ENCODE measurements at regions not wholly inside any gene's neighbourhood (a gene's known extent, or its start where the extent isn't known, plus 50 kb on each side); places are given as distances from the start of the nearest gene placed in this dataset.

DNA sequence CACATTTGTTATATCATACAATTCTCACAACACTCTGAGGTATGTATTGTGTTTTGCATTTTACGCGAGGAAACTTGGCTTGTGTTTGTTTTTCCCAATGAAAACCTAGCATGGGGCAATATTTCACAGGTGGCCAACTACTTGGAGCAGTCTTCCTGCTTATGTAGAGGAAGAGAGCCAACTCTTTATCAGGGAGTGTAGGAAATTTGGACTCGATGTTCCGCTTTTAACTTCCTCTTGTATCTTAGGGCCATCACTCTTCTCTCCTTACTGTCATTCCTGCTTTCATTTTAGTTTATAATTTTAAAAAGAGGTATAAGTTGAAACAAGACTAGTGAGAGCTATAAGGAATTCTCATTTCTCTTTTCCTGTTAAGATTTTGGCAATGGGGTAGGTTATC, 107.7 kb upstream of the RPS6KA3 start:
- DNase-seq: no peak
- intact Hi-C loops (cut with DNase I): no loop called here

DNA sequence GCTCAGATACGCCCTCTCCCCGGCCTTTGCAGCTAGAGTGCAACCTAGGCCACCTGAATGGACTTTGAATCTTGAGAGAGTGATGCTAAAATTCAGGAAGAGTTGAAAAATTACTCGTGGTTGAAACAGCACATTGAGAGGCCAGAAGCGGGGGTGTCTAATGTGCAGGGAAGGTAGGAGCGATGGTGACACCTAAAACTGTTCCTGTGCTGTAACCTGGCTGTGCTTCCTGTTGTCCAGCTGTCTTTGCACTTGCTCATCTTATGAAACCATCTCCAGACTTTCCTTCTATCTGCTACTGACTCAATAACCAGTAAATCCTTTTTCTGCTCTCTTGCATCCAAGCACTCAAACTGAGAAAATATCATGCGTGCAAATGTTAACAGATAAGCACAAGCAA, 106.4 kb upstream of the RPS6KA3 start:
- no peak for DNase-seq
- intact Hi-C loops (cut with DNase I): no loop called here

DNA sequence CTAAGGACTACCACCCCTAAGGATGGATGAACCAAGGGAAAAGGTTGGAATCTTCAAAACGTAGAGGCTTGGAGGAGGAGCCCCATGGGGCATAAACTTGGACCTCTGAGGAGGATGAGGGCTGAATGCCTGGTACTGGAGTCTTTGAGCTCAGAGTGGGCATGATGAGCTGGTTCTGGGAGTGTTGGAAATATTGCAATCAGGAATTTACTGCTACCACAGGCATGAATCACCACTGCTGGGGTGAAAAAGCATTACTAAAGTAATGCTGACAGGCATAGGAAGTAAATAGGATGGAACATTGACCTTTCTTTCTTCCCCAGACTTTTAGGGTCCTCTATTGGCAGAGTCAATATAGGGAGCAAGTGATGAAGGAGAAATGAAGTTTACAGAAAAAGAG, 105.8 kb upstream of the RPS6KA3 start:
- intact Hi-C loops (cut with DNase I): no loop called here
- no peak for DNase-seq

DNA sequence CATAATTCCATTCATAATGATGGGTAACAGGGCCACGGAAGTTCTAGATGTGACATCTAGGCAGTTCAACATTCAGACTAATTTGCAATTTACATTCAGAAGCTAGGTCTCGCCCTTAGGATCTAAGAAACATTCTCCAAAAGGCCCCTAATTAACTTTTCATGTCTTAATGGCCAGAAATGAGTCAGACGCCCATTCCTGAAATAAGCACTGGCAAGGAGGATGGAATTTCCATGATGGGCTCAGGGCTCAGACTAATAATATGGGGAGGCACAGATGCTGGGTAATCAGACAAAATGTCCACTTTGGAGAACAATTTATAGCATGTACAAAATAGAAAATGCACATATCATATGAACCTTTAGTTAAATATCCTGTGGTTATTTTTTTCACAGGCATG, 102.8 kb upstream of the RPS6KA3 start:
- intact Hi-C loops (cut with DNase I): no loop called here
- DNase-seq: no peak

DNA sequence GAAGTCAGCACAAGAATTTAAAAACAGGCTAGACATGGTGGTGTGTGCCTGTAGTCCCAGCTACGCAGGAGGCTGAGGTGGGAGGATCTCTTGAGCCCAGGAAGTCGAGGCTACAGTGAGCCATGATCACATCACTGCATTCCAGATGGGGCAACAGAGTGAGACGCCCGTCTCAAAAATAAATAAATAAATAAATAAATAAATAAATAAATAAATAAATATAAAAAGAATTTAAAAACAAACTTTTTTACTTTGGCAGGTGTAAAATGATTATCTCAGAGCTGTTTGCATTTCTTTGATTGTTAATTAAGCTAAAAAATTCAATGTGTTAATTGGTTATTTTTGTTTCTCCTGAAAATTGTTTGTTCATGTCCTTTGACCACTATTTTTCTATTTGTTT, 97.5 kb upstream of the RPS6KA3 start:
- DNase-seq: no peak
- intact Hi-C loops (cut with DNase I): no loop called here

DNA sequence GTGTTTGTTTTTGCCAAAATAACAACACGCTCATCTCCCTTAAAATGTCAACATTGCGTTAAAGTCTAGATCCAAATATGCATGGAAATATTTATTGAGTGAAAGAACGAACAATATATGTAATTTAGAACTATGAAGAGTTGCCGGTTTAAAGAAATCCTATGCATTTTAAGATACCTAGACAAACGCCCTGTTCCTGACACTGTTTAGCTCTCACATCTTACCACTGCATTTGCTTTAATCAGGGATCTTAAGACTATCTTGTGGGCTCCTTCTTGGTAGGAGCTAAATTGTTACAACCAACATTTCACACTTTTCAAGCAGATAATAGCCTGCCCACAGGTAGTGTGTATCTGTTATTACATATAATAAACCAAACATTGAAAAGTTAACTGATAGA, 96.6 kb upstream of the RPS6KA3 start:
- intact Hi-C loops (cut with DNase I): no loop called here
- DNase-seq: no peak

DNA sequence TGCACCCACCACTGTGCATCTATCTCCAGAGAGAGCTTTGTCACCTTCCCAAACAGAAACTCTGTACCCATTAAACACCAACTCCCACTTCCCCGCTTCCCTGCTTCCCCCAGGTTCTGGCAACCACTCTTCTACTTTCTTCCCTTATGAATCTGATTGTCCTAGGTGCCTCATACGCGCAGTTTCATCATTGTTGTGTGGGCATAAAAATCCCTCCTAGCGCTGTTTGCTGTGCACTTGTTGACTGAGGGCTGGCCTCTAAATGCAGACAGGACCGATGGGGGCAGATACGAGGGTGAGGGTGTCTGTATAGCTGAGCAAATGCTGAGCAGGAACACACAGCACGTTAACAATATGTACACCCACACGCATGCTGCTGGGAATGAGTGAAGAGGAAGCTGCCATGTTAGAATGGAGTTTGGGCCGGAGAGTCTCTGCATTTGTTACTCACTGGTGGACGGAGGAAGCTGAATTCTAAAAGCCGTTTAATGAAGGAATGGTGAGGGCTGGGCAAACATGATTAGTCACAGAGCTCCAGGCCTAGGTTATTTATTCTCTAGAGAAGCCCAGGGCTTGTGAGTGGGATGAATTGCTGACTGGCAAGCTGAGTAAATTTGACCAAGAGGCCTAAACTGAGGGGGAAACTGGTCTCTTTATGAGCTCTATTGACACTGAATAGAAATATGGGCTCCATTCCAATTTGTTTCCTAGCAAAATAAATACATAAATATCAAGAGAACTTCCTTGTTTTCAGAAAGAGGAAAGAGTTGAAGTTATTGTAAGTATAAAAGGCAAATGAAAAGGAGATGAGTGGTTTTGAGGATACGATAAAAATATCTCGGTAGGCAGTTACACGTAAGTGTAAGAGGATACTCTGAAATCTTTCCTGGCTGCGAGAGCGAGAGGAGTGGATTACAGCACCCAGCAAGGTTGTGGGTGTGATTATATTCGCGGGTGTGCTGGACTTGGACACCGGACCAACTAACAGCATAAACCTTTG, 95.9 kb upstream of the RPS6KA3 start:
- peak in 10 of 42 donors; percentile 9 to 38 (median 16) for DNase-seq
- intact Hi-C loops (cut with DNase I): no loop called here

DNA sequence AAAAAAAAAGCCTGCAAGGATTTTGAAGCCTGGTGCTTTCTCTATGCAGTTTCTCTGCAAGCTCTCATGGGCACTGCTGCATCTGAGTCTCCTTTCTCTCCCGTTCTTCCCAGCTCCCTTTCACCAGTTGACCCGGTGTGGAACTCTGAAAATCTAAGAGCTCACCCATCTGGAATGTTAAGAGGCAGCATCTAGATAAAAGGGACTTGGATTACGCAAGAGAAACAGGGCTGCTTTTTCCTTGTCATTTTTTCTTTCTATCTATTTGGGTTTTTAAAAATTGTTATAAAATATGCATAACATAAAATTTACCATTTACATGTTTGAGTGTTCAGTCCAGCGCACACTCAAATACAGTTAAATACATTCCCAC, 95.2 kb upstream of the RPS6KA3 start:
- intact Hi-C loops (cut with DNase I): no loop called here
- DNase-seq: no peak

DNA sequence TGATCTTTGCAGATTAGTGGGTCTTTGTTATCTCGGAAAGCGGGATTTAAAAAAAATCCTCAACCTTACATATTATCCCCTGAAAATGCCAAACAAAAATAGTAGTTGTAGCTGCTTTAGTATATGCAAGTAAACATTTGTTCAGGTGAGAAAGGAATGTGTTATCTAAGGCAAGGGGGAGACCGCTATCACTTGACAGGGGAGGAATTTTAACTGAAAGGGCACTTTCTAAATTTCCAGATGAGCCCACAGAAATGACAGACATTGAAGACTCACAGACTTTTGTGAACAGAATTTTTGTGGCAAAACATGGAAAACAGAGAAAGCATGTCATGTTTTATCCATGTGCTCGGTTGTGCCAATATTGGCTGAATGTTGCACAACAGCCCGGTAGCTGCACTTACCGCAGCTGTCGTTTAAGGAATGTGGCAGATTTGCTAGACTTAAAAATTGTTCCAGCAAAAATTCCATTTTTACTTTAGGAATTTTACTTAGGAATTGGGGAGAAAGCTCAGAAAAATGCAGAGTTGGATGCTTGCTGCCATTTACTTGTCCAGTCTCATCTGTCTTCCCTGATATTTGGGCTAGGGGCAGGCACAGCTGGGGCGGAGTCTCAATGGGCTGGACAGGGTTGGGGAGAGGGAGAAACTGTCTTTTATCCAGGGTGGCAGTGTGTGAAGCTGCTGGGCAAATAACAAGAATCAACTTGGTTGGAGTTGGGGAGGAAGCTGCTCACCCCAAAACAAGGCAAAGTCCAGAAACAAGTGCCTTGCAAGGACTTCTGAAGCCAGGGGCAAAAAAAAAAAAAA, 94.6 kb upstream of the RPS6KA3 start:
- DNase-seq: no peak
- intact Hi-C loops (cut with DNase I): no loop called here

DNA sequence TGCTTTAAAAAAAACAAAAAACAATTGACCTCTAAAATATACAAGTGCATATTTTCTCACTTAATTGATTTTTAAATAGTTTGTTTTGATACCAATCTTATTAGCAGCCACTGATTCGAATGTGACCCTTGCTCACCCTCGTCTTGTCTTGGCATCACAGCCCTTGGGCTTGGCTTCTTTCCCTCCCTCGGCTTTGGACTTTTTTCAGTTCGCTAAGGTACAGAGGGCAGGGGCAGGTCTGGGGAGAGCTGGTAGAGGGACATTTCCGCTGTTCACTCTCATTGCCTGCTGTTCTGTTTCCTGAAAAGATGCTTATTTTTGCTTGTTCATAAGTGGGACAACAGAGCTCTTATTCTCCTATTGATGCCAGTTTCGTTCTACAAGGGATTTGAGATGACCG, 88.5 kb upstream of the RPS6KA3 start:
- DNase-seq: no peak
- intact Hi-C loops (cut with DNase I): no loop called here

DNA sequence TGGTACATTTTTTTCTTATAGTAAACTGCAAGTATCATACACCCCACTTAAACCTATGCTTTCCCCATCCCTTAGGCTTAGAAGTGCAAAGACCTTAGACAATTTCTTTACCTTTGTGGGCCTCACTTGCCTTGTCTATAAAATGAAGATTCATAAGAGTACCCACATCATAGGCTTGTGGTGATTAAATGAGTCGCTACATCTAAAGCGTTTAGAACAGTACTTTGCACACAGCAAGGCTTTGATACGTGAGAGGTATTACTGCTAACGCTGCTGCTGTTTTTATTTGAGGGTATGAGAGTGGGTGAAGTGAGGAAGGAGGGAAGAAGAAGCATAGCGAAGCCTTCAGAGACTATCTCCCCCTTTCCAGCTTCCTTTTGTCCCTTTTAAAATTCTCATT, 87.8 kb upstream of the RPS6KA3 start:
- no peak for DNase-seq
- intact Hi-C loops (cut with DNase I): no loop called here

DNA sequence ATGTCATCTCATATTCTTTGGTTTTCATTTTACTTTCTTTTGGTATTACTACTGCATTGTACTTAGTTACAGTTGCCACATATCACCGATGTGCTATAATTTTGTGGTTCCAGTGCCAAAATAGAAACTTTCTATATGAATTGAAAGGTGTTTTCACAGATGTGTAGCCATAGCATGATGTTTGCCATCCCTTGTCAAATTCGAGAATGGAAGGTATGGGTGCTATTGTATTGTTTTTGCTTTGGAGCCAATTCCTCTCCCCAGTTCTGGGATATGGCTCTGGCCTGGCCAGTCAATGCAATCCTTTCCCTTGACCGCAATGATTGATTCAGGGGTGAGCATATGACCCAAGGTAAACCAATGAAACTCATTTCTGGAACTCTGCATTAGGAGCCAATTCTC, 86.2 kb upstream of the RPS6KA3 start:
- no peak for DNase-seq
- intact Hi-C loops (cut with DNase I): no loop called here

DNA sequence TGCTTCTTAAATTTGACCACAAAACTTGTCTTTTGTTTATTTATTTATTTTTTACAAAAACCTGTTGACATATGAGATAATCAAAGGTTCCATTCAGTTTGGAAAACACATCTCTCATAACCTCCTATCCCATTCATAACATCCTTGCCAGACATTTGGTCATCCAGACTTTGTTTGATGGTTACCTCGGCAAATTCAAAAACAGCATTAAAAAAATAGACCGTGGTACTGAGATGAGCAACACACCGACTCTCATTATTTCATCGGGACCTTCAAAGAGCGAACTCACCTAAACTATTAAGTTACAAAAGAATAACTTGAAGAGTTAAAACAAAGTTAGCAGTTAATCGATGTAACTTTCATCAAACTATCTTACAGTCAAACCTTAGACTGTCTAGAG, 85.8 kb upstream of the RPS6KA3 start:
- intact Hi-C loops (cut with DNase I): no loop called here
- DNase-seq: no peak

DNA sequence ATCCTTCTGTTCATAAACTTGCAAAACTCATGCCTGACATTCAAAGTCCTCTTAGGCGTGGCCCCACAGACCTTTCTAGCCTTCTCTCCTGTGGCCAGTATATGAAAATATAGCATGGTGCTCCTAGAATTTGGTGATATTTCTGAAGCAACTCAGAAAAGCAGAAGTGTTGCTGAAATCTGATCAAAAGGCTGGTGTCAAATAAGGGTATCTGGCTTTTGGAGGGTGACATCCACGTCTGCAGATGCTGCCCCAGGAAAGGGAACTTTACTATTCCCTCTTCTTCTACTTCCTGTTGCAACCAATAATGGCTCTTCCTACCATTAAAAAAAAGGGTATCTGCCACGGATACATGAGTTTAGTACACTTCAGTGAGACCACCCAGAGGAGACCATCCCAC, 83.9 kb upstream of the RPS6KA3 start:
- intact Hi-C loops (cut with DNase I): no loop called here

DNA sequence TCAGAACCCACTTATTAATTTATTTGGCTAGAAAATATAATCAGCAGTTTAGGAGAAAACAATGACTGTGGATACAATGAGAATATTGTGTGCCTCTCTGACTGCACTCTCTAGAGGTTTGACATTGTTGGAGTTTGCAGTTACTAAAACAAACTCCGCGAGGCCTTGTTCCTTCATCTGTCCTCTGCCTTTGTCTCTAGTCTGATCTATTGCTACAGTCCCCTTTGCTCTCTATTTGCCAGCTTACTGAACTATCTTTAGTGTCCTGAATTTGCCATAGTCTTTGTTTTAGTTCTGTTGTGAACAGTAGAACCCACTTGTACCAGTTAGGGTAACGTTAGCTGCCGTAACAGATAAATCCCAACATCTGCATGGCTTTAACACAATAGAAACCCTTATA, 81.4 kb upstream of the RPS6KA3 start:
- intact Hi-C loops (cut with DNase I): no loop called here
- DNase-seq: no peak

More for the DNA sequence above, 83.9 kb upstream of the RPS6KA3 start:
- no peak for DNase-seq

DNA sequence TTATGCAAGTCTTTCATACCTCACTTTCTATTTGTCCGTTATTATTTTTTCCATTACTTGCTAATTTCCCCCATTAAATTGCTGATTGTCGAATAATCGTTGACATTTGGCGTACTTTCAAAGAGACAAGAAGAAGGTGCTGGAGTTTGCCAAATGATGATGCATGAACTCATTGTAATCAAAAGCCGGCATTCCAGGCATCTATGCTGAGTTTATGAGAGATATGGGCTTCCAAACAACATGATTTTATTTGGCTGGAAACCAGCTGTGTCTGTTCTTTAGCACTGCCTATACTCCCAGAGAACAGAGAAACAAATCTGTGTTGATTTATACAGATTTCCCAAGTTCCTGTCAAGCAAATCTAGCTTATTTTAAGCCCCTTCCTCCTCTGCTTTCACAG, 80.8 kb upstream of the RPS6KA3 start:
- DNase-seq: no peak
- intact Hi-C loops (cut with DNase I): no loop called here

DNA sequence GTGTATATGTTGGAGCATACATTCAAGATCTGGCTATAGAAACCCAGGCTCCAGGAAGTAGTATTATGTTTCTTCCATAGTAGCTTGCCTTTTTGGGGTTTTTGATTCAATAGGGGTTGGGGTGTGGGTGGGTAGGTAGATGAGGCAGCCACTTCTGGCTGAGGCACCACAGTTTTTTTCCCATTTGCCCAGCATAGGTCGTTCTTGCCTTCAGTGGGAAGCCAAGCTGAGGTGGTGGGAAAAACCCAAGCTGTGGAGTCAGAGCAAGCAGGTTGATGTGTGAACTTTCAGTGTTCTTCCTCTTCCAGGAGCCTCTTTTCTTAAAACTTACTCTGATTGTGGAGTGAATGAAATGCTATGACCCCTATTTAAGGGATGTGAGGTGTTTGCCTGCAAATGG, 67.0 kb upstream of the RPS6KA3 start:
- no peak for DNase-seq
- intact Hi-C loops (cut with DNase I): no loop called here

DNA sequence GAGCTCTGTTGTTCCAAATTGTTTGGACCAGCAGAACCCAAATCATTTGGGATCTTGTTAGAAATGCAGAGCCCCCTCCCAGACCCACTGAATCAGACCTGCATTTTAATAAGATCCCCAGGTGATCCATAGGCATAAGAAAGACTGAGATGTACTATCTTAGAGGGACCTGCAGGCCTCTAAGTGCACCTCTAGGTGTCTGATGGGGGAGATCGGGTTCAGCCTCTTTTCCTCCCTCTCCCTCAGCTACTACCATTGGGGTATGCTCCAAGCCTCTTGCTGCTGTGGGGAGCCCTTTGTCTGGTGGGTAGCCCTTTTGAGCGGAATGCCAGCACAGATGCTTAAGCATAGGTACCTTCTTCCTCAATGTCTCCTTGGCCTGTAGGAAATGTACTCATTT, 63.8 kb upstream of the RPS6KA3 start:
- intact Hi-C loops (cut with DNase I): no loop called here
- DNase-seq: no peak

DNA sequence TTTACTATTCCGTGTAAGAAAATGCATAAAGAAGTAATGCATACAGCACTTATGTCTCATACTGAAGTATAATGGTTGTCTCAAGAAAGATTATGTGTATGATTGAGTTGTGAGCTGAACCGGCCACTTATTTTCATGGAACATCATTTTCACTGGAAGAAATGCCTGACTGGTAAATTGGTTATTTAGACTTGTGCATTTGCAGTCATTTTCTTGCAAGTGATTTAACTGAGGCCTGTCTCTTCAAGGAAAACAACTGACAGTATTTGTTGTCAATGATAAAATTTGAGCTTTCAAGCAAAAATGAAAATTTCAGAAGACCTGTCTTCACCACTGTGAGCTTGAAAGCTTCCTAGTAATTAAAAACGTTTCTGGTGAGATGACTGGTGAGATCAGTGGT, 62.7 kb upstream of the RPS6KA3 start:
- intact Hi-C loops (cut with DNase I): no loop called here

DNA sequence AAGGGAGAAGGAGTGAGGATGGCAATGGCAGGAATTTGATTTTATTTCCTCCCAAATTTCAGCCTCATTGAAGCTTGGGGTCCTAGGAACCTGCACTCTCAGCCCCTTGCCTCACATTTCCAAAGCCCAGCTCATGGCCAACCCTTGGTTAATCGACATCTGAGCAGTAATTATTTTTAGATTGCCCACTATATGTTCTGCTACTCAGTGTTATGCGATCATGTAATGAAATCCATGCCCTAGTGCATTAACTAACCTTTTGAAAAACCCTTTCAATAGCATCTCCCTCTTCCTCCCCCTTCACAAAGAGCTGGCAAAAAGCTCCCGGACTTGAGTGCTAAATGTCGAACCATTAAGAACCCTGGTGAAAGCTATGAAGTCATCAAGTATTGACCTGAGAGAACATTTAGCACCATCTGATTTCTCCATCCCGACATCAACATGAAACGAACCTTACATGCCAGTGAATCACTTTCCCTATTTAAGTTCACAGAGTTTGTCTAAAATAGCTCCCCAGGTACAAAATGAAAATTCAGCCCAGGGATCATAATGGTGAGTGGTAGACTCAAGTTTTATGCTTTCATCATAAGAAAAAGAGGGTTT, 59.2 kb upstream of the RPS6KA3 start:
- intact Hi-C loops (cut with DNase I): no loop called here
- DNase-seq: no peak

More for the DNA sequence above, 62.7 kb upstream of the RPS6KA3 start:
- no peak for DNase-seq

Data from head of caudate nucleus (tissue), 42 donors.